Right renal pelvis (tissue), 4 donors: ENCODE measurements at regions not wholly inside any gene's neighbourhood (a gene's known extent, or its start where the extent isn't known, plus 50 kb on each side); places are given as distances from the start of the nearest gene placed in this dataset.

Source experiments
- DNase-seq, 4 donors: peaks; one replicate each; pipeline ENCODE4 v3.0.0-alpha.2; 2013; ENCODE audit warnings: low read depth in 4 of 4, low spot score in 3 of 4, missing footprints in 1 of 4

DNA sequence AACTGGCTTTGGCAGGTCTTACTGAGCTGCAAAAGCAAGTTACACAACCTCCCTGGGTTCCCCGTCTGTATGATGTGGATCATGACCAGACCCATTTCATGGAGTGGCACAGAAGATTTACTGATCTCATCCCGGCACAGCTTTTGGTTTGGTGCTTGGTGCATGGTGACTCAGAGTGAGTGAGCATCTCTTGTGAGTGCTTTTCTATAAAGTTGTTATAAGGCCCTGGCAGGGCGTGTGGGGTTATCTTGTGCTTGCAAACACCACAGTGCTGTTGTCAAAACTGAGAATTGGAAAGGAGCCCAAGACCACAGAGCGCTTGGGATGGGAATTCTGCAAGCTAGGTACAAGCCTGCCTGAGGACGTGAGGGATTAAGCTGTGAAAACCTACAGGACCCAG lies 425.2 kb downstream of the GADD45G start:
- no peak for DNase-seq

DNA sequence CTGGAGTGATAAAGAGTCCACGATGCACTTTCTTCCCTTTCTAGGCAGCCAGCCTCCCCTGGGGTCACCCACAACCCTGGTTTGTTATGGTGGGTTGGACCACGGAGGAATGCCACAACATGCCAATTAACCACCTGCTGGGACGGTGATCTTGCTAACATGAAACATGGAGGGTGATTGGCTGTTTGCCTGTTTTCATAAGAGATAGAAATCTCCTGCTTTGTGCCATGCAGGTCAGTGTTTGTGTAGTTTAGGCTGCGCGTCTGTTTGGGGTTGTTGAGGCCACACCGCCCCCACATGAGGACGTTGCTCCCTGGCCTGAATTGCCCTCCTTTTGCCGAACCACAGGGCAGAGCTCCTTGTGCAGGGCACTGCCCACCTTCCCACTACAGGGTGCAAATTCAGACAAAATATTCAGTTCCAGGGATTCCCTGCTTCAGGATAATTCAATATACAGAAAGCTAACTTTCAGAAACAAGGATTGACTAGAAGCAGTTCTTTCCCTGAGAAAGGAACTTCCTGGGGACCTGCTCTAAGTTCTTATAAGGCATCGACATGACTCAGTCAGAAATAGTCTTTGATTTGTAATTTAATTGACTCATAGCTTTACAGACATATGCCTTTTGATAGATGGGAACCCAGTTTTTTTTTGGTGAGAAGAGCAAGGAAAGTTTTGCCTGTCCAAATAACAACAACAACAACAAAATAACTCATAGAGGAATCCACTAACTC lies 427.6 kb downstream of the GADD45G start:
- DNase-seq: no peak

DNA sequence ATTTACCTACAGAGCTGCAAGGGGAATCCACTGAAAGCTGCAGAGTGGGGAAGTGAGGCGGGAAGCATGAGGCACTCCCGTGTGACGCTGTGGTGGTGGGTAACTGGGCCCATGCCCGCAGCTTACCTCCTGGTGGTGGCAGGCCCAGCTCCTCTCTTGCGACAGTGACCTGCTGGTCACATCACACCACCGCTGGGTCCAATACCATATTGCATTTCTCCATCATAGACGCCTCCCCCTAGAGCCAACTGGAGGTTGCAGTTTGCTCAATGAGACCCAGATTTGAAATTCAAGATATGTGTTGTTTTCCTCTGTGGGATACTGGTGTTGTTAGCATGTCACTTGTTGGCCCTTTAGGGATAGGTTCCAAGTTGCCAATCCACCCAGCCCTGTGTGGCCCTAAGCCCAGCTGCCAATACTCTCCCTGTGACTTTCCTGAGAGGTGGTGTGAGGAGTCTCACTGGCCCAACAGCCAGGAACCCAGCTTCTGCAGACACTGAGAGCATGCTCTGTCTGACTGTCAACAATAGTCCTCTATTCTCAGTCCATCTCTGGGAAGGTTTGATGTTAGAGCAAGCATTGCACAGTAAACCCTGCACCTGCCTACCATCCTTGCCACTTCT lies 428.3 kb downstream of the GADD45G start:
- no peak for DNase-seq

DNA sequence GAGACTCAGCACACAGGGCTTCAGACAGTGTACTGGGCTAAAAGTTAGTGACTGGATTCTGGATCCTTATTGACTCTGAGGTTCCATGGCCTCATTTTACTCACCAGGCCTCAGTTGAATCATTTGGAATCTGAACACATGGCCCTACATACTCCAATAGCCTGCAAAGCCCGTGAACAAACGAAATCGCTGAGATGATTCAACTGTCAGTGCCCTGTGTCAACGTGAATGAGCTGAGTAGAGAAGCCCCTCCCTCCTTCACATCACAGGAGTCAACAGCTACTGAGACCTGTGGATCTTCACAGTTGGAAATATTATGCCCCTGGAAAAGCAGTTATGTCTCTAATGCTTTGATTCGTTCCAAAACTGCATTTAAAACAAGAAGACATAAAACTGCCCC lies 429.3 kb downstream of the GADD45G start:
- no peak for DNase-seq

DNA sequence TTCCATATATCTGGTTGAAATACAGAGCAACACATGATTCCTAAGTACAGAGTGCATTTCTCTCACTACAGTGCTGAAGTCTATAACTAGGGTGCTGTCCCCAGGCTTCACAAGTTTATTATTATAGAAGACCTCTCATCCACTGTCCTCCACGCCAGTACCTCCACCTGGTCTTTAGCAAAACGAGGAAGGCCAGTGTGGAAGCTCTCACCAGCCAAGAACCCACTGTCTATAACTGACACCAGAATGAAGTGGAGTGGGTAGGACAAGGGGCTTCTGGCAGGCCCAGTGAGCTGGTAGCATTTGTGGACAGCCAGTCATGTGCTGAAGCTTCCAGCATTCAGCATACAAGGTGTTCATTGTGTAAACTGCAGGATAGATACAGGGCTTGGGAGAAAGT lies 430.7 kb downstream of the GADD45G start:
- DNase-seq: no peak

DNA sequence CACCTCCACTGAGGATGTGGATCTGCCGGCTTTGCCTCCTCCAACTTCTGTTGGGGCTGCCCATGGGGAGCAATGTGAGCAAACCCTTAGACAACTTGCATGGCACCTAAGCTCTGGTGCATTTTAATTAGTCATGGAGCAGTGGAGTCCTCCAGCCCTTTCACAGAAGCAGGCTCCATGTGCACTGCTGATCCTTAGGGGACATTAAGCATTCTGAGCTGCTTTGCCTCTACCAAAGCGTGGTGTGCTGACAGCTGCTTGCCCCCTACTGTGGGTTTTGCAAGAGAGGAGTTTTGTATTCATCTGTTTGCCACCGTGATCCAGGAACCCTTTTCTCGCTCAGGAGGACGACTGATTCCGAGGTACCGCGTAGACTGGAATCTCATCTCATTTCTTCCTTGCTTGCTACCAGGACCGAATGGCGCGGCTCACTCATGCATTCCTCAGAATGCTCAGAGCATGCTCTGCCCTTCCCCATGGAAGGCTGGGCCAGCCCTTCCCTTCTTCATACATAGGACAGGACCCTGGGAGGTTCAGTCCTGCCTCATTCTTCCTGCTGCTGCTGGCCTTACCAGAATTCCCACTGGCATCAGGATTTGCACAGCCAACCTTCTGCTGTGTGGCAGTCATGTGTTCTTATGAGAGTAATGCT lies 432.5 kb downstream of the GADD45G start:
- DNase-seq: no peak

DNA sequence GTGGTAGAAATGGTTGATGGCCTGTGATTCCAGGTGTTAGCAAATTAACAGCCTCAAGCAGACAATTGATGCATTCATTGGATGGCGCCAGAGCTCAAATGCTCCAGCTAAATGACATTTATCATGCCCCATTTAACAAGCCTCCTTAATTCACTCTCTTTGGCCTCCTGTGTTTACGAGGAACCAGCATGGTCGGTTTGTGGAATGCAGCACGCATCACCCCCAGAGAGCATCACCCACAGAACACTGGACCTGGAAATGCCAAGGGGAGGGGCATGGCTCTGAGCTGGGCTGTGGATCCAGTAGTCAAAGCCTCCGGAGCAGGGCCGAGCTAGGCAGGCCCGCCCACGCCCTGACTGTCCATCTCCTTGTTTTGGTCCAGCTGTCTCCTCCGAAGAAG lies 434.0 kb downstream of the GADD45G start:
- DNase-seq: peak in 3 of 4 donors; percentile 14 to 40 (median 20)

DNA sequence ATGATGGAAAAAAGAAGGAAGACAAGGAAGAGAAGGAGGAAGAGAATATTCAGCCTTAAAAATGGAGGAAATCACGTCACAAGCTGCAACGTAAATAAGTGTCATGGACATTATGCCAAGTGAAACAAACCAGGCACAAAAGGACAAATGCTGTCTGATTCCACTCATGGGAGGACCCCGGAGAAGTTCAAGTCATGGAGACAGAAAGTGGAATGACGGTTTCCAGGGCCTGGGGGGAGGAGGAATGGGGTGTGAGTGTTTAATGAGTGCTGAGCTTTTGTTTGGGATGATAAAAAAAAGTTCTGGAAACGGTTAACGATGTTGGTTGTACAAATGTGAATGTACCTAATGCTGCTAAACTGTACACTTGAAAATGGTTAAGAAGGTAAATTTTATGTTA lies 439.5 kb downstream of the GADD45G start:
- DNase-seq: no peak

DNA sequence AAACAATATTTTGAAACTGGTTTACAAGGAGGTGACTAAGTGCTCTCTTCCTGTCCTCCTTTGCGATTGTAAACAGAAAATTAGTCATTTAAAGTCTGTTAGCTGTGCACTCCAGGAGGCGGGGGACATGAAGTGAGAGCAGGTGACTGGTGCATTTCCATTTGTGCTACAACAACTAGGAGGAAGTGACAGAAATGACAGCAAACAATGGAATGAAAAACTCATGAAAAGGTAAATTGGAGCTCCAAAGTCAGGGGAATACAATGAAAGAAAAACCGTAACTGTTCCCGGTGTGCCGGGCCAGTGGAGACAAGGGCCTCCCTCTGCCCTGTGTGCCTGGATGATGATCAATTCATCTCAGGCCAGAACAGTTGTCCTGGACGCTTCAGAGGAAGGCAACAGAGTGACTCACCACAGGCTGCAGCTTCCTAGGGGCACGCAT lies 439.9 kb downstream of the GADD45G start:
- DNase-seq: no peak

DNA sequence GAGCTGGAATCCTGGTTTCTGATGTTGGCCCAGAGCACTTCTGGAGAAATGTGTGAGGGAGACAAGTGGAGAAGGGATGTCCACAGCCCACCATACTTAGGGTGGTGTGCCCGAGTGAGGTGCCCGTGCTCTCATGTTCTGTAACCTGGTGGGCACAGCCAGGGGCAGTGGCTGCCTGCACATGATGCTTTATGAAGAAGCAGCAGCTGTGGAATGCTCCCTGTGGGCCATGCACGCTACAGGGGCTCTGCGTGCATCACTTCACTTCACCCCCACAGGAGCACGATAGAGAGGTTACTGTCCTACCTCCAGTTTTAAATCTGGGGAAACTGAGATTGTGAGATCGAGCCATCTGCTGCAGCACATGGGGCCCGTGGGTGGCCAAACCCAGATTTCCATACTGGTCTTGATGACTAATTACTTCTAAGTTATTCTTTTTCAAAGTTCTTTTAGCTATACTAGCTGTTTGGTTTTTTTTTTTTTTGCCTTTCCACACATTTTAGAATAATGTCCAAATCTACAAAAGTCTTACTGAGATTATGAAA lies 441.6 kb downstream of the GADD45G start:
- no peak for DNase-seq

DNA sequence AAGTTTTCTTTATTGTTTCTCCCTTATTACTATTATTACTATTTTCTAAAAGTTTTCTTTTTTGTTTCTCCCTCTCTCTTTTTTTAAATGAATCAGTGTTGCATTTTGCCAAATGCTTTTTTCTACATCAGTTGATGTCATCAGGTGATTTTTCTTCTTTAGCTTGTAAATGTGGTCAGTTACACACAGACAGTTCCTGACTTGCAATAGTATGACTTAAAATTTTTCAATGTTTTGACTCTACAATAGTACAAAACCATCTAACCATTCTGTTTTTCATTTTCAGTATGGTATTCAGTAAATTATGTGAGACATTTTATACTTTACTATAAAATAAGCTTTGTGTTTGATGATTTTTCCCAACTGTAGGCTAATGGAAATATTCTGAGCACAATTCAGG lies 443.0 kb downstream of the GADD45G start:
- DNase-seq: no peak

DNA sequence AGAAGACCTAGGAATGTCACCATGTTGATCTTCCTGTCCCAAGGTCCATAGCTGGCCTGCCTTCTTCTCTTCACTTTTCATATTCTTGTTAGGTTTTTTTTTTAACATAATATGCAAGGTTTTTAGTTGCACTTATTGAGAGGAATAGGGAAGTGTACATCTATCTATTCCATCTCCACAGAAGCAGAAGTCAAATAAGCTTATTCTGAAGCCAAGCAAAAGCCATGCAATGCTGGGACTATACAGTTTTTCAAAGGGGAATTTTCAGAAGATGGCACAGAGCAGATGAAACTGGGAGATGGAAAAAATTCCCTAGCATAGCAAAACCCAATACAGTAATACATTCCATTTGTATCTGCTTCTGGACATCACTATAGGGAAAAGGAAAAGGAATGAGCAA lies 447.6 kb downstream of the GADD45G start:
- no peak for DNase-seq

DNA sequence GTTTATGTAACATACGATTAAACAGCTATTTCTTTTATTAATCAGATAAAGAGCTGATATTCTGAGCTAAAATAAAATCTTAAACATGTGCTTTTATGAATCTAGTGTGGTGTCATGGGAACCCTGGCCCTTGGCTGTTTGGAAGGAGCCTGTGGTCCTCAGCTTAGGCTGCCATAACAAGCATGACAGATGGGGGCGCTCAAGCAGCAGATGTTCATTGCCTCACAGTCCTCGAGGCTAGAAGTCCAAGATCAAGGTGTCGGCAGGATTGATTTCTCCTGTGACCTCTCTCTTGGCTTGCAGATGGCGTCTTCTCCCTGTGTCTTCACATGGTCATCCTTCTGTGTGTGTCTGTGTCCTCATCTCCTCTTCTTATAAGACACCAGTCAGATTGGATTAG lies 448.2 kb downstream of the GADD45G start:
- DNase-seq: no peak

DNA sequence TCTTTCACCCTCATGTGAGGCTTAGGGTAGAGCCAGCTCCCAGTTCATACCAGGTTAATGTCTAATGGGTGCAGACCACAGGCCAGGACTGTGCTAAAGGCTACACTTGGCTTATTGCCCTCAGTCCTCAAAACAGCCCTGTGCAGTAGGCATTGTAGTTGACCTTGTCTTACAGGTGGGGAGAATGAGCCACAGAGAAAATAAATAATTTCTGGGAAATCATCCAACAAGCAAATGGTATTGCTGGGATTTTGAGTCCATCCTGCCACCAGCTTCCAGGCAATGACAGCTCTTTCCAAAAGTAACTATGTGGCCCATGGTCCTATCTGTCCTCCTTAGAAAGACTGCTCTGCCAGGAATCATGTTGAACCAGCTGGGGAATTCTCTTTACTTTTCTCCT lies 450.0 kb downstream of the GADD45G start:
- no peak for DNase-seq

DNA sequence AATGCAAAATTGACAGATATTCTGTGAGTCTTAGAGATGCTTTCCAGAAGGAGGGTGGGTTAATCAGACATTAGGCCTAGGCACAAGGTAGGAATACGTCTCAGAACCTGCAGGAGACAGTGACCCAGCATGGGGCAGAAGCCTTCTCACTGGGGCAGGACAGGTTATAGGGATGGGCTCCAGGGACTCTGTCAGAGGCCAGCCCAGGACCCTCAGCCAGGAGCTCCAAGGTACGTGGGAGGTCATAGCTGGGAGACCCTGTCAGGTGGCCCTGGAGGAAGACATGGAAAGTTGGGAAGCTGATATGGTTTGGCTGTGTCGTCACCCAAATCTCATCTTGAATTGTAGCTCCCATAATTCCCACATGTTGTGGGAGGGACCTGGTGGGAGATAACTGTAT lies 450.4 kb downstream of the GADD45G start:
- no peak for DNase-seq

DNA sequence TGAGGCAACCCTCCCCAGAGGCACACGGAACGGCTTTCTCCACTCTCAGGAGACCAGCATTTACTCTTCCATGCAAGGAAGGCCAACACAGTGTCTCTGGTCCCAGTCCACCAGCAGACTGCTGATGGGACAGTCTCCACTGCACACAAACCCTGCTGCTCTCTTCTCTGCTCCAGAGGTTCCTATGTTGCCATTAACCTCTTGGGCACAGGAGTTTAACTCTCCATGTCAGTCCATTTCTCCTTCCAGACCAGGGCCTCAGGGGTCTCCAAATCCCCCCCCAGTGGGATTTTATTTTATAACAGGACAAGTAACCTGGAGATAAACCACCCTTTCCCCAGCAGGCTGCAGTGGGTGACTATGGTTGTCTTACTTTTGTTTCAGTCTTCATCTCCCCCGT lies 452.5 kb downstream of the GADD45G start:
- no peak for DNase-seq

DNA sequence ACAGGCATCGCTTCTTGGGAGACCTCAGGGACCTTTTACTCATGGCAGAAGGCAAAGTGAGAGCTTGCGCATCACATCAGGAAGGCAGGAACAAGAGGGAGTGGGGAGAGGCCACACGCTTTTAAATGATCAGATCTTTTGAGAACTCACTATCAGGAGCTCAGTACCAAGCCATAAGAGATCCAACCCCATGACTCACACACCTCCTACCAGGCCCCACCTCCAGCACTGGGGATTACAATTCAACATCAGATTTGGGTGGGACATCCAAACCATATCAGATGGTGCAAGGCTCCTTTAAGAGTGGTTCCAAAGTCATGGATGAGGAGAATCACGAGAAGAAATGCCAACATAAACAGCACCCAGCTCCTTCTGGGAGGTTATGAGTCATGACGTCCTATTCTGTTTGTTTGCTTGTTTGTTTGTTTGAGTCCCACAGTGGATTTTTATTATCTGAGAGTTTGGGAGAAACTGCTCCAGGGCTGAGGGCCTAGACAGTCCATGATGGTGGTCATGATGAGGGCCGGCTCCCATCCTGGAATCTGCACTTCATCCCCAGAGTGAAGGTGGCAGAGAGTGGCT lies 453.5 kb downstream of the GADD45G start:
- no peak for DNase-seq

DNA sequence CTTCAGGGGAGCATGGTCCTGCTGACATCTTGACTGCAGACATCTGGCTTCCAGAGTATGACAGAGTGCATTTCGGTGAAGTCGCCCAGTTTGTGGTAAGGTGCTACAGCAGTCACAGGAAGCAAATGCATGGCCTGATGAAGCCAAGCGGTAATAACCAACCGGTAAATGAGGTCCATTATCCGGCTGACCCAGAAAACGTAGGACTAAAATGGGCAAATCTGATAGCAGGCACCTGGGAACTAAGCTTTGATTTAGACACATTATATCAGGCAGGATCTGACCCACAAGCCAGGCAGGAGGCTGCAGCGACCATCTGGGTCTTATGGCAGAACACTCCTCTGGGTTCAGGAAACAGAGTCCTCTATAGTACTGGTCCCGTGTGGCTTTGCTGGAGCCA lies 454.6 kb downstream of the GADD45G start:
- no peak for DNase-seq

DNA sequence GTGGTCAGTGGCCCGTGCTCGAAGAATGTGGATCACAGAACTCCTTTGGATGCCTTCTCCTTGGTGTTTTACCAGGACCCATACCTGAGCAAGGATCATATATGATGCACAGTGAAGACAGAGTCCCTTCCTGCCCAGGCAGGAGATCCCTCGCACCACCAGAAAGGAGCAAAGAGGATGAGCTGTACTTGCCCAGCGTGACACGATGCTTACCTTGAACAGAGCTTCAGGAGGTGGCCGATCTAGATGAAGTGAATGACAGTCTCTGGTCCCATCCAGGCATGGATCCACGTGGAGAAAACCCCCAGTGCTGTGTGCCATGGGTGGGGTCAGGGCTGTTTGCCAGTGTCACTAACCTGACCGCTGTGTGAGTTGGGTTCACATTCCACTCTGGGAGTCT lies 455.4 kb downstream of the GADD45G start:
- no peak for DNase-seq

DNA sequence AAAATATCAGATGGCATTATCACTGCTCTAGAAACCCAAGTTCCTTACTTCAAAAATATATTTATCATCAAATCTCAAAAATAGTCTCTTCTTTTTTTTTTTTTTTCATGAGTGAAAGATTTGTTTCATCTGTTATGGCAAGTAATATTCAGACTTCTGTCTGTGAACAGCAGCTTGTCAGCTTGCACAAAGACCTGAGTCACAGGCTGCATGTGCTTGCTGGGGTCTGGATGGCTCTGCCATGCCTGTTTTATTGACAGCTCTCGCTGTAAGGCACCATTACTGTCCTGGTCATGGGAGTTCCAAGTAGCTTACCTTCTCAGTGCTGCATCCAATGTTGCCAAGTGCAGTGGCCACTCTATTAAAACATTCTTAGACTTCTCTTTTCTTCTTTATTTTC lies 456.4 kb downstream of the GADD45G start:
- DNase-seq: no peak

DNA sequence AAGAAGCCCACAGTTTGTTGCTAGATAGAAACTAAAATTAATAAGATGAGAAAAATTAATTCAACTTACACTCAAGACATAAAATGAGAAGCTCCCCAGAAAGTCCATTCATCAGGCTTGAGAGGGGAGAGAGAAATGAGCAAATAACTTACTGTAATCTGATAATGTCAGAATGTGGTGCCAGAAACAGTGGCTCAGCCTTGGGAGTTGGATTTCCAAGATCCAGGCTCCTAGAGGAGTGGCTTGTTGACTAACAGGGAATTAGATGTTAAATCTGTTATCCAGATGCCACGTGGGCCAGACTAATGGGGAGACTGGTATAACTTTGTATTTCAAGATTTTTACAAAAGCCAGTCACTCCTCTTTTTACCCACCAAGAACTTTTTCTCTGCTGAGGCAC lies 458.2 kb downstream of the GADD45G start:
- DNase-seq: no peak
